ENCODE measurements at regions not wholly inside any gene's neighbourhood (a gene's known extent, or its start where the extent isn't known, plus 50 kb on each side); places are given as distances from the start of the nearest gene placed in this dataset.

- H3K27me3 Mint-ChIP-seq (ENCODE audit: insufficient read depth, unreplicated experiment) = peaks cover 16% of the 10 kb centered on the region
- no peak for TF ChIP-seq CTCF (IDR thresholded peaks at IDR 0.05; ENCODE audit: insufficient read depth in 1 of 2, low read depth in 1 of 2, low read length in 1 of 2, severe bottlenecking in 1 of 2, unreplicated experiment in 1 of 2)
- CTCF ChIA-PET = no interaction called here
- POLR2A ChIA-PET = no interaction called here
- no peaks in the 10 kb centered on the region for H3K4me1 ChIP-seq
- H3K4me3 ChIP-seq (ENCODE audit: low read depth, low read length) = no peak overlapping the region
- H3K4me1 Mint-ChIP-seq (ENCODE audit: low read depth, unreplicated experiment) = no peaks in the 10 kb centered on the region
- no peak overlapping the region for H3K4me3 Mint-ChIP-seq (ENCODE audit: unreplicated experiment)
- no peaks in the 10 kb centered on the region for H3K36me3 Mint-ChIP-seq (ENCODE audit: insufficient read depth, unreplicated experiment)
- H3K27ac Mint-ChIP-seq (ENCODE audit: unreplicated experiment) = no peak overlapping the region
- H3K27me3 ChIP-seq (replicated peaks; ENCODE audit: control insufficient read depth, insufficient read depth, low read length) = no peaks in the 10 kb centered on the region
- no peaks in the 10 kb centered on the region for H3K36me3 ChIP-seq (ENCODE audit: control insufficient read depth, insufficient read depth, low read length)
- no peaks in the 10 kb centered on the region for H3K9me3 Mint-ChIP-seq (ENCODE audit: unreplicated experiment)
- DNase-seq = no peak
- no peaks in the 10 kb centered on the region for H3K9me3 ChIP-seq
- BruUV-seq (replicated peaks) = no TSS peak
- intact Hi-C loops (cut with micrococcal nuclease; ENCODE audit: unreplicated experiment) = no loop called here
Observed at GRCh38 chr2:140178234-140178633, 1398.0 kb upstream of the NXPH2 start.

- Histone ChIP-seq H3K4me3 (ENCODE audit: low read depth, low read length) (no peak overlapping the region), H3K9me3 (no peaks in the 10 kb centered on the region), H3K4me1 (no peaks in the 10 kb centered on the region), H3K27me3 (replicated peaks; ENCODE audit: control insufficient read depth, insufficient read depth, low read length) (no peaks in the 10 kb centered on the region), H3K36me3 (ENCODE audit: control insufficient read depth, insufficient read depth, low read length) (no peaks in the 10 kb centered on the region)
- BruUV-seq (replicated peaks) = no TSS peak
- CTCF ChIA-PET = no interaction called here
- POLR2A ChIA-PET = no interaction called here
- Mint-ChIP-seq H3K27me3 (ENCODE audit: insufficient read depth, unreplicated experiment) (peaks cover 18% of the 10 kb centered on the region), H3K4me3 (ENCODE audit: unreplicated experiment) (no peak overlapping the region), H3K36me3 (ENCODE audit: insufficient read depth, unreplicated experiment) (no peaks in the 10 kb centered on the region), H3K27ac (ENCODE audit: unreplicated experiment) (no peak overlapping the region), H3K9me3 (ENCODE audit: unreplicated experiment) (no peaks in the 10 kb centered on the region), H3K4me1 (ENCODE audit: low read depth, unreplicated experiment) (no peaks in the 10 kb centered on the region)
- DNase-seq = no peak
- intact Hi-C loops (cut with micrococcal nuclease; ENCODE audit: unreplicated experiment) = no loop called here
- no peak for TF ChIP-seq CTCF (IDR thresholded peaks at IDR 0.05; ENCODE audit: insufficient read depth in 1 of 2, low read depth in 1 of 2, low read length in 1 of 2, severe bottlenecking in 1 of 2, unreplicated experiment in 1 of 2)
Observed at GRCh38 chr2:140177086-140177485, 1396.9 kb upstream of the NXPH2 start.

- POLR2A ChIA-PET = no interaction called here
- intact Hi-C loops (cut with micrococcal nuclease; ENCODE audit: unreplicated experiment) = no loop called here
- Histone ChIP-seq H3K9me3 (no peaks in the 10 kb centered on the region), H3K4me1 (no peaks in the 10 kb centered on the region), H3K4me3 (ENCODE audit: low read depth, low read length) (no peak overlapping the region), H3K27me3 (replicated peaks; ENCODE audit: control insufficient read depth, insufficient read depth, low read length) (no peaks in the 10 kb centered on the region), H3K36me3 (ENCODE audit: control insufficient read depth, insufficient read depth, low read length) (no peaks in the 10 kb centered on the region)
- Mint-ChIP-seq H3K9me3 (ENCODE audit: unreplicated experiment) (no peaks in the 10 kb centered on the region), H3K4me1 (ENCODE audit: low read depth, unreplicated experiment) (no peaks in the 10 kb centered on the region), H3K27me3 (ENCODE audit: insufficient read depth, unreplicated experiment) (peaks cover 10% of the 10 kb centered on the region), H3K4me3 (ENCODE audit: unreplicated experiment) (no peak overlapping the region), H3K27ac (ENCODE audit: unreplicated experiment) (no peak overlapping the region), H3K36me3 (ENCODE audit: insufficient read depth, unreplicated experiment) (no peaks in the 10 kb centered on the region)
- CTCF ChIA-PET = no interaction called here
- BruUV-seq (replicated peaks) = no TSS peak
- no peak for TF ChIP-seq CTCF (IDR thresholded peaks at IDR 0.05; ENCODE audit: insufficient read depth in 1 of 2, low read depth in 1 of 2, low read length in 1 of 2, severe bottlenecking in 1 of 2, unreplicated experiment in 1 of 2)
- DNase-seq = no peak
Observed at GRCh38 chr2:140173790-140174189, 1393.6 kb upstream of the NXPH2 start.

Data from Caco-2 (cell line).